IPS-15b (cell line): ENCODE measurements at regions not wholly inside any gene's neighbourhood (a gene's known extent, or its start where the extent isn't known, plus 50 kb on each side); places are given as distances from the start of the nearest gene placed in this dataset.

Source experiments
- H3K27me3 ChIP-seq: one replicate; pipeline ENCODE4 v1.6.1; 2013; ENCODE audit warnings: low read length; ENCODE audit not compliant: control insufficient read depth, insufficient read depth
- H3K36me3 ChIP-seq: one replicate; pipeline ENCODE4 v1.6.1; 2013; ENCODE audit warnings: low read length; ENCODE audit not compliant: control insufficient read depth, insufficient read depth
- H3K4me1 ChIP-seq: one replicate; pipeline ENCODE4 v1.6.1; 2013; ENCODE audit warnings: mild to moderate bottlenecking, low read length; ENCODE audit not compliant: control insufficient read depth, insufficient read depth
- H3K4me3 ChIP-seq: one replicate; pipeline ENCODE4 v1.5.1; 2013; ENCODE audit warnings: low read depth, low read length
- H3K9ac ChIP-seq: one replicate; pipeline ENCODE4 v1.6.1; 2013; ENCODE audit warnings: low read depth, mild to moderate bottlenecking, low read length
- H3K9me3 ChIP-seq: one replicate; pipeline ENCODE4 v1.6.1; 2013; ENCODE audit warnings: mild to moderate bottlenecking, low read length; ENCODE audit not compliant: control insufficient read depth, insufficient read depth

GRCh38 chr20:48471759-48472408 is 355.9 kb downstream of the PREX1 start:
- Histone ChIP-seq H3K36me3 (no peaks in the 10 kb centered on the region), H3K4me3 (no peak overlapping the region), H3K27me3 (no peaks in the 10 kb centered on the region), H3K4me1 (no peaks in the 10 kb centered on the region), H3K9me3 (no peaks in the 10 kb centered on the region), H3K9ac (no peak overlapping the region)

GRCh38 chr20:48471176-48471575 is 356.6 kb downstream of the PREX1 start:
- no peak overlapping the region for H3K9ac ChIP-seq
- H3K27me3 ChIP-seq, result no peaks in the 10 kb centered on the region
- H3K4me3 ChIP-seq, result no peak overlapping the region
- no peaks in the 10 kb centered on the region for H3K9me3 ChIP-seq
- no peaks in the 10 kb centered on the region for H3K4me1 ChIP-seq
- H3K36me3 ChIP-seq, result no peaks in the 10 kb centered on the region

- H3K27me3 ChIP-seq, result no peaks in the 10 kb centered on the region
These were observed 357.7 kb downstream of the PREX1 start for GRCh38 chr20:48470141-48470540.

GRCh38 chr20:48469026-48469425 is 358.8 kb downstream of the PREX1 start:
- Histone ChIP-seq H3K9ac (no peak overlapping the region), H3K4me3 (no peak overlapping the region), H3K9me3 (no peaks in the 10 kb centered on the region), H3K27me3 (no peaks in the 10 kb centered on the region), H3K36me3 (no peaks in the 10 kb centered on the region), H3K4me1 (no peaks in the 10 kb centered on the region)

More at GRCh38 chr20:48470141-48470540, 357.7 kb downstream of the PREX1 start:
- no peaks in the 10 kb centered on the region for H3K4me1 ChIP-seq
- no peaks in the 10 kb centered on the region for H3K9me3 ChIP-seq
- H3K9ac ChIP-seq, result no peak overlapping the region
- H3K4me3 ChIP-seq, result no peak overlapping the region
- H3K36me3 ChIP-seq, result no peaks in the 10 kb centered on the region

- no peaks in the 10 kb centered on the region for H3K4me1 ChIP-seq
- no peak overlapping the region for H3K4me3 ChIP-seq
These were observed 359.2 kb downstream of the PREX1 start for GRCh38 chr20:48468571-48468970.

GRCh38 chr20:48467622-48468021 is 360.2 kb downstream of the PREX1 start:
- Histone ChIP-seq H3K9me3 (no peaks in the 10 kb centered on the region), H3K36me3 (no peaks in the 10 kb centered on the region), H3K4me1 (no peaks in the 10 kb centered on the region), H3K9ac (no peak overlapping the region), H3K27me3 (no peaks in the 10 kb centered on the region), H3K4me3 (no peak overlapping the region)

More at GRCh38 chr20:48468571-48468970, 359.2 kb downstream of the PREX1 start:
- Histone ChIP-seq H3K9ac (no peak overlapping the region), H3K27me3 (no peaks in the 10 kb centered on the region), H3K36me3 (no peaks in the 10 kb centered on the region), H3K9me3 (no peaks in the 10 kb centered on the region)

GRCh38 chr20:48465271-48465670 is 362.5 kb downstream of the PREX1 start:
- H3K9me3 ChIP-seq, result no peaks in the 10 kb centered on the region
- H3K27me3 ChIP-seq, result no peaks in the 10 kb centered on the region
- H3K4me3 ChIP-seq, result no peak overlapping the region
- peaks cover 11% of the 10 kb centered on the region for H3K4me1 ChIP-seq
- no peak overlapping the region for H3K9ac ChIP-seq
- no peaks in the 10 kb centered on the region for H3K36me3 ChIP-seq

- H3K9me3 ChIP-seq, result no peaks in the 10 kb centered on the region
- no peaks in the 10 kb centered on the region for H3K27me3 ChIP-seq
- H3K4me1 ChIP-seq, result peaks cover 11% of the 10 kb centered on the region
- no peak overlapping the region for H3K4me3 ChIP-seq
- no peaks in the 10 kb centered on the region for H3K36me3 ChIP-seq
- H3K9ac ChIP-seq, result no peak overlapping the region
These were observed 363.9 kb downstream of the PREX1 start for GRCh38 chr20:48463916-48464315.

GRCh38 chr20:48463096-48463720 is 364.6 kb downstream of the PREX1 start:
- no peak overlapping the region for H3K9ac ChIP-seq
- H3K27me3 ChIP-seq, result no peaks in the 10 kb centered on the region
- no peaks in the 10 kb centered on the region for H3K36me3 ChIP-seq

GRCh38 chr20:48461735-48462119 is 366.1 kb downstream of the PREX1 start:
- no peaks in the 10 kb centered on the region for H3K9me3 ChIP-seq
- no peak overlapping the region for H3K4me3 ChIP-seq
- H3K9ac ChIP-seq, result no peak overlapping the region
- no peaks in the 10 kb centered on the region for H3K36me3 ChIP-seq
- no peaks in the 10 kb centered on the region for H3K27me3 ChIP-seq
- H3K4me1 ChIP-seq, result peaks cover 11% of the 10 kb centered on the region

More at GRCh38 chr20:48463096-48463720, 364.6 kb downstream of the PREX1 start:
- Histone ChIP-seq H3K4me1 (peaks cover 11% of the 10 kb centered on the region), H3K9me3 (no peaks in the 10 kb centered on the region), H3K4me3 (no peak overlapping the region)

GRCh38 chr20:48461091-48461734 is 366.6 kb downstream of the PREX1 start:
- H3K36me3 ChIP-seq, result no peaks in the 10 kb centered on the region
- H3K27me3 ChIP-seq, result no peaks in the 10 kb centered on the region
- no peak overlapping the region for H3K4me3 ChIP-seq
- peaks cover 11% of the 10 kb centered on the region for H3K4me1 ChIP-seq
- H3K9me3 ChIP-seq, result no peaks in the 10 kb centered on the region
- H3K9ac ChIP-seq, result no peak overlapping the region

GRCh38 chr20:48460681-48461080 is 367.1 kb downstream of the PREX1 start:
- H3K36me3 ChIP-seq, result no peaks in the 10 kb centered on the region
- H3K4me3 ChIP-seq, result no peak overlapping the region
- H3K4me1 ChIP-seq, result peaks cover 11% of the 10 kb centered on the region

More at GRCh38 chr20:48460681-48461080, 367.1 kb downstream of the PREX1 start:
- Histone ChIP-seq H3K27me3 (no peaks in the 10 kb centered on the region), H3K9ac (peak overlapping the region; percentile 16), H3K9me3 (no peaks in the 10 kb centered on the region)
